Glutamatergic neuron (in vitro differentiated cells): ENCODE measurements at regions not wholly inside any gene's neighbourhood (a gene's known extent, or its start where the extent isn't known, plus 50 kb on each side); places are given as distances from the start of the nearest gene placed in this dataset.

Experiments
- DNase-seq: peaks from one replicate; pipeline ENCODE4 v3.0.0; 2022
- H3K27ac Mint-ChIP-seq: one replicate; pipeline ENCODE4 v1.8.0; 2020; ENCODE audit warnings: mild to moderate bottlenecking, mixed read lengths, inconsistent platforms; ENCODE audit not compliant: unreplicated experiment
- H3K27me3 Mint-ChIP-seq: one replicate; pipeline ENCODE4 v1.8.0; 2020; ENCODE audit warnings: mild to moderate bottlenecking, moderate library complexity, mixed read lengths, inconsistent platforms; ENCODE audit not compliant: unreplicated experiment
- H3K36me3 Mint-ChIP-seq: one replicate; pipeline ENCODE4 v1.8.0; 2020; ENCODE audit warnings: mild to moderate bottlenecking, mixed read lengths, inconsistent platforms; ENCODE audit not compliant: unreplicated experiment
- H3K4me1 Mint-ChIP-seq: one replicate; pipeline ENCODE4 v1.8.0; 2020; ENCODE audit warnings: mild to moderate bottlenecking, low read depth, mixed read lengths, inconsistent platforms; ENCODE audit not compliant: unreplicated experiment
- H3K4me3 Mint-ChIP-seq: one replicate; pipeline ENCODE4 v1.8.0; 2020; ENCODE audit warnings: mild to moderate bottlenecking, mixed read lengths, inconsistent platforms; ENCODE audit not compliant: unreplicated experiment
- H3K9me3 Mint-ChIP-seq: one replicate; pipeline ENCODE4 v1.8.0; 2020; ENCODE audit warnings: mild to moderate bottlenecking, moderate library complexity, mixed read lengths, inconsistent platforms; ENCODE audit not compliant: unreplicated experiment
- CTCF ChIP-seq: fragments of 200-600 bp; sonication (generic); IDR thresholded peaks from one replicate; pipeline ENCODE4 v1.5.0; 2021; ENCODE audit not compliant: partially characterized antibody, unreplicated experiment

DNA sequence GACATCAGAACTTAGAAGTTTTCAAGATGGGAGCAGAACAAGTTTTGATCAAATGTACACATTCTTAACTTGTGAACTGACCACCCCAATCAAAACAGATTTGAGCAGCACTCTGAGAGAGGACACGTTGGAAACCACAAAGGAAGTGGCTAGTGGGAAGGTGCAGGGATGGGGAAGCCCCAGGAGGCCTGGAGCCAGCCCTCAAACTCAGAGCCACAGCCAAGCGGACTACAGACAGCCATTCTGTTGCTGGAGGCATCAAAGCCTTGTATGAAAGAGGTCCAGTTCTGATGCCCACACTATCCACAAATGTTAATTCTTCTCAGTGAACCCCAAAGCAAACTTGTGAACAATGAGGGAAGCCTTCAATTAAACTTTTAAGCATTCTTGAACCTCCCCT, 143.6 kb upstream of the RAB4A start:
- TF ChIP-seq CTCF: no peak
- no peak for DNase-seq
- H3K36me3 Mint-ChIP-seq: peaks cover 5% of the 10 kb centered on the region
- no peak overlapping the region for H3K4me3 Mint-ChIP-seq
- peaks cover 3% of the 10 kb centered on the region for H3K9me3 Mint-ChIP-seq
- H3K4me1 Mint-ChIP-seq: peaks cover 20% of the 10 kb centered on the region
- H3K27me3 Mint-ChIP-seq: peaks cover 4% of the 10 kb centered on the region
- no peak overlapping the region for H3K27ac Mint-ChIP-seq

DNA sequence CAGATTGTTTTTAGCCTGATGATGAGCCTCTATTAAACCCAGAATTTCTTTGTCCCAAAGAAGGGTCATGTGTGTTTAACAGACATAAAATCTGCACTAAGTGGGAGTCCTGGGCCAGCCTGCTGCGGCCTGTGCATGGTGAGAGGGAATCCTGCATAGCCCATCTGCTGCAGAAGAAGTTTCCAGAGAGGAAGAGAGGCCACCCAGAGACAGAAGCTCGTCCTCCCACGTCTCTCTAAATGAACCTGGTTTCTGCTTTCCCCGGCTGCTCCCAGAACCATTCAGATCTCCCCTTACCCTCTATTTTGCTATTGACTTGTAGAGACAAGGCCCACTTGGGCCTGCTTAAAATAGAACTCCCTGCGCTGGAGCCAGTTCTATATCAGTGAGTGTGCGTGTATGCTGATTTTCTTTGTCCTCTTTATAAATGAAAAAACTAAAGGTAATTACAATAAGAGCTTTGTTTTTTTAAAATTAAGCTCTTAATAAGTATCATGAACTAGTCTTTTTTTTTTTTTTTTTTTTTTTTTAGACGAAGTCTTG, 142.8 kb upstream of the RAB4A start:
- H3K9me3 Mint-ChIP-seq: peaks cover 3% of the 10 kb centered on the region
- H3K4me3 Mint-ChIP-seq: no peak overlapping the region
- H3K27me3 Mint-ChIP-seq: peaks cover 4% of the 10 kb centered on the region

DNA sequence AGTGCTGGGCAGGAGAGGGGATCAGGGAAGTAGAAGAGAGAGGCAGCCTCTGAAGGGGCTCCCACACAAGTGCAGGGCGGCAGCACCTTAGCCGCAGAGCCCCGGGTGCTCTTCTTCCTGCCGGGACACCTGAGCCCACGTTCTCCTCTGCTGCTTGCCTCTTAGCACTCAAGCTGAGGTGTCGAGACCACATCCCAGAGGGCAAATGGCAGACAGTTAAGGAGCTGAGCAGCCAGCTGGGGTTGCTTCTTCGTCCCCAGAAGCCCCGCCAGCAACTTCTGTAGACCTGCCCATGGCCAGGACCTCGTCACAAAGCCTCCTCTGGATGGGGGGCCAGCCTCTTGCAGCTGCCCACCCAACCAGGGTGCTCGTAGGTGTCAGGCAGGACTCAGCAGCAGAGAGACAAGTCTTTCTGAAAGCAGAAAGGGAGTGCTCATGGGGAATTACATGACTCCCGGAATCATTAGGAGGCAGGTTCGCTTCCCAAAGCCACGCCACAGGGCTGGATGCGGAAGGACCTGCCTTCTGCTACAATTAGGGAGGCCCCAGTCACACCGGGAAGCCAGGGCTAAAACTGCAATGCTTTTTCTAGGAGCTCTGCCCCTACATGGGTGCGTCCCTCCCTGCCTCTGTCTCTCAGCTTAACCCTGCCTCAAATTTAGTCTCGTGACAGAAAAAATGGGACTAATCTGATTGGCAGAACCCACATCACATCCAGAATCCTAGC, 141.4 kb upstream of the RAB4A start:
- Mint-ChIP-seq H3K27ac (peak overlapping the region; percentile 31), H3K4me3 (no peak overlapping the region)

More for the DNA sequence above, 142.8 kb upstream of the RAB4A start:
- no peak for TF ChIP-seq CTCF
- peaks cover 10% of the 10 kb centered on the region for H3K36me3 Mint-ChIP-seq
- H3K4me1 Mint-ChIP-seq: peaks cover 20% of the 10 kb centered on the region
- H3K27ac Mint-ChIP-seq: peak overlapping the region; percentile 43
- DNase-seq: no peak

DNA sequence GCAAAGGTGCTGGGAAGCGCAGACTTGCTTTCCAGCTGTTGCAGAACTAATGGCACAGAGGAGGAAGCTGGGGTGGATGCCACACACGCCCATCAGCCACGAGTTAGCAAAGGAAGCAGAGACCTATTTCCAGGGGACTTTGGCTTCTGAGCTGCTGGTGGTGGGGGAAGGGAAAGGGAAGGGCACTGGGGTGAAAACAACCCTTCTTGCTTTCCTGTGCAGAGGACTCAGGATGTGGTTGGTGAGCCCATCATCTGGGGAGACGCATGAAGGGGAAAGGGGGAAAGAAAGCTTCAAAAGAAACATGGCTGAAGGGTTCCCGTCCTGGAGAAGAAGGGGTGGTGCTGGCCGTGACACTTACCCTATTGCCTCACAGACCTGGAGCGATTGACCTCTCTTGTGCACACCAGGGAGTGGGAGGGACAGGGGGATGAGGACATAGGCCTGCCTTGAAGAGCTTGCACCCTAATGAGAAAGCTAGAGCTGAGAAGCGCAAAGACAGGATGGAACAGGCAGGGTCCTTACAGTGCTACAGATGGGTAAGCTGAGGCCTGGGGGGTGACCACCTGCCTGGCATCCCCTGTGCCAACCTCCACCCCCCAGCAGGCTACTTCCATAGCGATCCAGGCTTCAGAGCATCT, 140.8 kb upstream of the RAB4A start:
- Mint-ChIP-seq H3K36me3 (peaks cover 28% of the 10 kb centered on the region), H3K4me1 (peaks cover 20% of the 10 kb centered on the region), H3K27me3 (peaks cover 1% of the 10 kb centered on the region), H3K4me3 (no peak overlapping the region), H3K9me3 (peaks cover 15% of the 10 kb centered on the region), H3K27ac (no peak overlapping the region)
- no peak for TF ChIP-seq CTCF
- no peak for DNase-seq

More for the DNA sequence above, 141.4 kb upstream of the RAB4A start:
- no peak for DNase-seq
- Mint-ChIP-seq H3K36me3 (peaks cover 23% of the 10 kb centered on the region), H3K27me3 (peaks cover 1% of the 10 kb centered on the region), H3K4me1 (peaks cover 20% of the 10 kb centered on the region), H3K9me3 (peaks cover 13% of the 10 kb centered on the region)
- no peak for TF ChIP-seq CTCF
